HUES6 (cell line): ENCODE measurements at regions not wholly inside any gene's neighbourhood (a gene's known extent, or its start where the extent isn't known, plus 50 kb on each side); places are given as distances from the start of the nearest gene placed in this dataset.

Experiments
- H3K27ac ChIP-seq: 2 replicates; pipeline ENCODE4 v1.7.0; 2013; ENCODE audit warnings: low read depth, mild to moderate bottlenecking, low read length, inconsistent platforms
- H3K27me3 ChIP-seq: 2 replicates; pipeline ENCODE4 v1.6.1; 2013; ENCODE audit warnings: low read length; ENCODE audit not compliant: control insufficient read depth, insufficient read depth
- H3K36me3 ChIP-seq: 2 replicates; pipeline ENCODE4 v1.6.1; 2013; ENCODE audit warnings: low read length; ENCODE audit not compliant: control insufficient read depth, insufficient read depth
- H3K4me1 ChIP-seq: 2 replicates; pipeline ENCODE4 v1.6.1; 2013; ENCODE audit warnings: low read length; ENCODE audit not compliant: control insufficient read depth, insufficient read depth
- H3K4me3 ChIP-seq: 2 replicates; pipeline ENCODE4 v1.5.1; 2013; ENCODE audit warnings: low read depth, low read length
- H3K9ac ChIP-seq: one replicate; pipeline ENCODE4 v1.6.1; 2013; ENCODE audit warnings: mild to moderate bottlenecking, low read length
- H3K9me3 ChIP-seq: 2 replicates; pipeline ENCODE4 v1.6.1; 2013; ENCODE audit warnings: low read depth, low read length; ENCODE audit not compliant: control insufficient read depth, insufficient read depth

DNA sequence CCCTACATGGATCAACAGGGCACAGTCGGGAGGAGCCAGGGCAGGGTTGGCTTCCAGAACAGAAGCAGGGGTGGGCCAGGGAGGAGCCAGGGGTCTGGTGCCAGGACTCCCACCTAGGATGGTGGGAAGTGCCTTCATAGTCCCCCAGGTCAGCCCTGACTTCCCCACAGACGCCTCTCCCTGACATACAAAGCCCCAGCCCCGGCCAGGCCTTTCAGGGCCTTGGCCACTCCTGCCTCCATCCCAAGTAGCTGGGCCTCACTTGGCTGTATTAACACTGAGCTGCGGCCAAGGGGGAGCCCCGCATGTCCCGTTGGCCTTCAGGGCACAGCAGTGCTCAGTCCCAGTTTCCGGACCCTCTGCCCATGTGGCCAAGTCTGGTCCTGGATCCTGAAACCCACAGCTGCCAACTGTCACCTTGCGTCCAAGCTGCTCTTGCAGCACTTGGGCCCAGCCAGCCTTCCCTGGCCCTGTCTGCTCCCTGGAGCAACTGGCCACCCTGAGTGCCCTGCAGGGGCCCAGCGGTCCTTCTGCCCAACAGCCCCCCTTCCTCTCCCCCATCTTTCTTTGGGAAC is 627.8 kb downstream of the MATN1 start:
- Histone ChIP-seq H3K36me3 (no peaks in the 10 kb centered on the region), H3K27me3 (no peaks in the 10 kb centered on the region), H3K27ac (no peak overlapping the region), H3K9ac (no peak overlapping the region), H3K9me3 (peaks cover 30% of the 10 kb centered on the region), H3K4me1 (no peaks in the 10 kb centered on the region), H3K4me3 (no peak overlapping the region)

DNA sequence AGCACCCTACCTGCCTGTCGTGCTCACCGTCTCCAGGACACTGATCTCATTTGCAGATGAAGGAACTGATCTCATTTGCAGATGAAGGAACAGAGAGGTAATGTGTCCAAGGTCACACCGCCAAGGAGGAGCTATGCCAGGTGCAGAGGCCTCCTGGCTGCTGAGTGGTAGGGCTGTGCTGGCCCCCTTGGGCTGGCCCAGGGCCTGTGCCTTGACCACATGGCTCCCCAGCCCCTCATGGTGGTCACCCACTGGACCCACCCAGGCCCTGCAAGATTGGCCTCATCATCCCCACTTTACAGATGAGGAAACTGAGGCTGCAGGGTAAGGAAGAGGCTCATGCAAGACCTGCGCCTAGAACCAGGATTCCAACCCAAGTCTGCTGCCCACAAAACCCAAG is 628.3 kb downstream of the MATN1 start:
- no peaks in the 10 kb centered on the region for H3K4me1 ChIP-seq
- H3K36me3 ChIP-seq = no peaks in the 10 kb centered on the region
- no peaks in the 10 kb centered on the region for H3K27me3 ChIP-seq
- H3K9me3 ChIP-seq = peaks cover 31% of the 10 kb centered on the region
- no peak overlapping the region for H3K27ac ChIP-seq
- no peak overlapping the region for H3K4me3 ChIP-seq
- H3K9ac ChIP-seq = no peak overlapping the region

DNA sequence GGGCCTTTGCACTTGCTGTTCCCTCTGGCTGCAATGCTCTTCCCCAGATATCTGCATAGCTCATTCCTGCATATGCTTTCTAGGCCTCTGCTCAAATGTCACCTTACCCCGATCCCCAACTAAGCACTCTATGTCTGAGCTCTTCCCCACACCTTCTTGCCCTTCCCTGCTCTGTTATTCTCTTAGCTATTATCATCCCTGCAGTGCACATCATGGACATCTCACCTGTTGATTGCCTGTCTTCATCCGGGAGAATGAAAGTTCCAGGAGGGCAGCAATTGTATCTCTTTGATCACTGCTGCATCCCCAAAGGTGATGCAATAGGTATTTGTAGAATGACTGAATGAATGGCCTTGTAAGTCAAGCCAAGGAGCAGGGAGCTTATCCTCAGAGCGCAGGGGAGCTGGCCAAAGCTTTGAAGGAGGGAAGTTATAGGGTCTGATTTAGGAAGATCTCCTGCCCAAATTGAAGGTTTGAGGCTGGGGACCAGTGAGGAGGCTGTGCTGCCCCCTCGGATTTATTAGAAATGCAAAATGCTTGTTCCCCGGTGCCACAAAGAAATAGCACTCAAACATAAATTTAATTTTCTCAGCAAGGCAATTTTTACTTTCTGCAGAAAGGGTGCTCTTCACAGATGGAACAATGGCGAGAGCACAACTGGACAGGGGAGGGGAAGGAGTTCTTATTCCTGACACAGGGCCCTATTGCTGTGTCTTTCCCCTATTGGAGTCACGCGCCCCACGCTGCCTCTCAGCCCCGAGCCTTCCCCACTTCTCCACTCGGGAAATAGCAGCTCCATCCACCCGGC is 631.1 kb downstream of the MATN1 start:
- Histone ChIP-seq H3K4me1 (no peaks in the 10 kb centered on the region), H3K9me3 (peaks cover 31% of the 10 kb centered on the region), H3K4me3 (no peak overlapping the region), H3K36me3 (no peaks in the 10 kb centered on the region), H3K9ac (no peak overlapping the region), H3K27ac (no peak overlapping the region), H3K27me3 (no peaks in the 10 kb centered on the region)

DNA sequence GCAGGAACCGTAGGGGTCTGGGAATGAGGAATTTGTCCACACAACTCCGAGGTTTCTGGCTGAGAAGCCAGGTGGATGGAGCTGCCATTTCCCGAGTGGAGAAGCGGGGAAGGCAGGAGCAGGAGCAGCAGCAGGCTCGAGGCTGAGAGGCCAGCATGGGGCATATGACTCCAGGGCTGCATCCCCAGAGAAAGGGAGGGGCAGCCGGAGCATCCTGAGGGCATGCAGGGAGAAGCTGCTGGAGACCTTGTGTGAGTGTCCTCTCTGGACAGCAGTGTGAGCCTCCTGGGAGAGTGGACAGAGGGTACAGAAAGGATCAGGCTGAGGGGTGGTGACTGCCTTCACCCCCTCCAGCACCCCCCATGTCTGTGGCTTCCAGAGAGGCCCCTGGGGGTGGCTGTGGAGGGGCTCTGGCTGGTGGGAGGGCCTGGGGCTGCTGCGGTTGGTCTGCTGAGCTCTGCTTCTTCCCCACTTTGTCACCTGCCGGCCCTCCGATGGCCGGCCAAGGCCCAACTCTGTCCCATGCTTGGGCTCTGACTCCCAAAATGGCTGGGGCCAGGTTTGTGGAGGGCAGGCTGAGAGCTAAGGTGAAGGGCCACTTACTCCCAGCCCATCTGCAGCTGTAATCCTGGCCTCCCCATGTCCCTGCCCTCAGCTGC is 633.1 kb downstream of the MATN1 start:
- Histone ChIP-seq H3K4me1 (peaks cover 3% of the 10 kb centered on the region; the same call in 1 of the 2 replicates), H3K27me3 (no peaks in the 10 kb centered on the region), H3K4me3 (no peak overlapping the region), H3K27ac (no peak overlapping the region), H3K36me3 (no peaks in the 10 kb centered on the region), H3K9me3 (peaks cover 31% of the 10 kb centered on the region), H3K9ac (no peak overlapping the region)

DNA sequence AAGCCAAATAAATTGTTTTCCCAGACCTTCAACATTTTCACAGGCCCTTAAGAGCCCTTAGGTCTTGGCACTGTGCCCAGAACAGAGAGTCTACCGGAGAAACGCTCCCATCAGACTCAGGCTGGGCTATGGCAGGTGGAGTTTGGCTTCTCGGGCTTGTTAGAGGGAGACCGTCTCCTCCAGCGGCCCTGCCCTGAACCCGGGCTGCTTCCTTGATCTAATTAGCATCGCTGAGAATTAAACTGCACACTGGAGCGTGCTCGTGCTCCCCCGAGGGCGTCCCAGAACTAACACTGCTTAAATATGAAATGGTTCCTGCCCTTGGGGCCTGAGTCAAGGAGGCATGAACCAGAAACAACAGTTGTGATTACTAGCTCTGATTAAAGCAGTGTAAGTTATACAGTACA is 634.4 kb downstream of the MATN1 start:
- H3K4me1 ChIP-seq = peaks cover 4% of the 10 kb centered on the region; the same call in 1 of the 2 replicates
- no peak overlapping the region for H3K27ac ChIP-seq
- H3K27me3 ChIP-seq = no peaks in the 10 kb centered on the region
- peaks cover 31% of the 10 kb centered on the region for H3K9me3 ChIP-seq
- no peak overlapping the region for H3K9ac ChIP-seq
- H3K4me3 ChIP-seq = no peak overlapping the region
- no peaks in the 10 kb centered on the region for H3K36me3 ChIP-seq

DNA sequence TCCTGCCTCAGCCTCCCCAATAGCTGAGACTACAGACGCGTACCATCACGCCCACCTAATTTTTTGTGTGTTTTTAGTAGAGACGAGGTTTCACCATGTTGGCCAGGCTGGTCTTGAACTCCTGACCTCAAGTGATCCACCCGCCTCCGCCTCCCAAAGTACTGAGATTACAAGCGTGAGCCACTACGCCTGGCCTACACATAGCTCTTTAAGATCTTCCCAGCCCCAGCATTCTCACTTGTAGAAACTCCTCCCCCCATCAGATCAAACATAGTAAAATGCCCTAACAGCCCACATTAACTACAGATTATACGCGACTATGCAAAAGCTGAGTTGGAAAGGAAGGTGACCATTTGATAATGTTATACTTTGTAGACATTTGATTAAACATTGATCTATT is 634.8 kb downstream of the MATN1 start:
- H3K36me3 ChIP-seq = no peaks in the 10 kb centered on the region
- H3K27ac ChIP-seq = no peak overlapping the region
- no peak overlapping the region for H3K9ac ChIP-seq
- H3K9me3 ChIP-seq = peaks cover 30% of the 10 kb centered on the region
- no peak overlapping the region for H3K4me3 ChIP-seq
- H3K4me1 ChIP-seq = peaks cover 8% of the 10 kb centered on the region; the same call in 1 of the 2 replicates
- no peaks in the 10 kb centered on the region for H3K27me3 ChIP-seq

DNA sequence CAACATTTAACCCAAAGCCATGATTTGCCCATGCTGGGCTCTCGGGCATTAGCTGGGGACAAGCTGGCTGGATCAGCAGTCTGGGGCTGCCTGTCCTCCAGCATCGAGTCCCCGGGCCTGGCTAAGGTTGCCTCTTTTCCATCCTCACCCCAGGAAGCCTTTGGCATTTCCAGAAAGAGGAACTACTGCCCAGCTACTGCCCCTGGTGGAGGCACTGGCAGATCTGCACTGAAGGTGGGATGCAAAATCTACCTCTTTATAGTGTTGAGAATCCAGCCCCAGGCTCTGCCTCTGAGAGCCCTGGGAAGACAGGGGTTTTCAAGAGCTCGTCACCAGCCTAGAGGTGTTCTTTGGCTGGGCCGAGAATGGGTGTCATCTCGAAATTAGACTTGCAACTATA is 635.9 kb downstream of the MATN1 start:
- peaks cover 10% of the 10 kb centered on the region; the same call in 1 of the 2 replicates for H3K4me1 ChIP-seq
- H3K9me3 ChIP-seq = peaks cover 19% of the 10 kb centered on the region
- no peaks in the 10 kb centered on the region for H3K27me3 ChIP-seq
- H3K36me3 ChIP-seq = no peaks in the 10 kb centered on the region
- no peak overlapping the region for H3K4me3 ChIP-seq
- no peak overlapping the region for H3K9ac ChIP-seq
- H3K27ac ChIP-seq = no peak overlapping the region

DNA sequence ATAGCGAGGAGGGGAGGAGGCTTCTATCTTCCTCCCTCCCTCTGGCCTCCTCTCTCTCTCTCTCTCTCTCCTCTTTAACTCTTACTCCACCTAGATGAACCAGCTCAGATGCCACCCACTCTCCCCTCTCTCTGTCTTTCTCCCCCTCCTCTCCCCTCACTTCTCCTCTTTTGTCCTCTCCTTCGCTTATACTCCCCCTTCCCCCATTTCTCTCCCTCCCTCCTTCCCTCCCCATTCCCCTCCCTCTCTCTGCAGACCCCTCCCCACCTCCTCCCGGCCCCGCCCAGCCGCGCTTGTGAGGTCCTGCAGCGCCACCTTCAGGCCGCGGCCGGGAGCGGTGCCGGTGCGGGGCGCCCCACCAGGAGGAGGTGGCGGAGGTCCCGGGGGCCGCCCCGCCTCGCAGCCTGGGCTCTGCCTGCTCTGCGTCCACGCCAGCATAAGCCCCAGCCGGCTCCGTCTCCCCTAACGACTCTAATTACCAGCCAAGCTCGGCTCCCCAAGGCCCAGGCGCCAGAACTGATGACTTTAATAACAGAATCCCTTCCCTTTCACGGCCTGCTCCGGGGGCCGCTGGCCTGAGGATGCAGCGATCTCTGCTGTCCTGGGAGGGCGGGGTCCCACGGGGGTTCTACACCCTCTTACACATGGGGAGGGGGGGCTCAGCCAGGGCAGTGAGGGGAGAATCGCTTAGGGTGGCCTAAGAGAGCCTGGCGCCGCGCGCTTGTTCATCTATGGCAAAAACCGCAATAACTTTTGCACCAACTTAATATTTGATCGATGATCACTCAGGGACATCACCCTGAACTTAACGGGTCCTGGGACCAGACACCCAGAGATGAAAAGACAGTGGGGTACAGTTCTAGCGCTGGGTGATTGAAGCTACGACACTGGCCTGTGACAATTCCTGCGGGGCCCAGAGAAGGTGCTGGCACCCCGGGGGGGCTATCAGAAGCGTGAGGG is 637.3 kb downstream of the MATN1 start:
- H3K9ac ChIP-seq = no peak overlapping the region
- H3K27ac ChIP-seq = no peak overlapping the region
- H3K36me3 ChIP-seq = no peaks in the 10 kb centered on the region
- H3K27me3 ChIP-seq = no peaks in the 10 kb centered on the region
- peaks cover 5% of the 10 kb centered on the region for H3K9me3 ChIP-seq
- H3K4me1 ChIP-seq = peaks cover 15% of the 10 kb centered on the region; the same call in 1 of the 2 replicates
- H3K4me3 ChIP-seq = peak overlapping the region; percentile 58

DNA sequence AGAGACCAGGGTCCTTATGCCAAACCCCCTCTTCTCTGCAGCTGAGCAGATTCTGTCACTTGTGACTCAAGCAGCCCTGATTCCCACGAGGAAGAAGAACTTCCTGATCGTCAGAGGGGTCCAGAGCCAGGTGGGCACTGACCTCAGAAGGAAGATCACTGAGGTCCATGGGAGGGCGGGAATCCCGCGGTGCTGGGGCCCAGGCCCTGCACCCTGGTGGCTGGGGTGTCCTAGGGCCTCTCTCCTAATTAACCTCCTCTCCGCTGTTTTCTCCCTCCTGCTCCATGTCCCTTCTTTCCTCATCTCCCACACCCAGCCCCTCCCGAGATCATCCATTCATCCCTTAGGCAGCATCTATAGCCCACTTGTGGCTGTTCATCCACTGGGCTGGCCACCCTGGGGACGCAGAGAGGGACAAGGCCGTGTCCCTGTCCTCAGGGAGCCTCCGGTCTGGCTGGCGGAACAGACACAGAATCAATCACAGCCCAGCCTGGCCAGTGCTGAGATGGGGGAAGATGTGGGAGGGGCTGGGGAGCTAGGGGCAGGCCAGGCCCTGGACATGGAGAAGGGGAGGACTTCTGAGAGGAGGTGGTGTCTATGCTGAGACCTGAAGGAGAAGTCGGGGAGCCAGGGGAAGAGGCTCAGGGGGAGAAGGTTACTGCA is 638.3 kb downstream of the MATN1 start:
- Histone ChIP-seq H3K9ac (no peak overlapping the region), H3K27me3 (no peaks in the 10 kb centered on the region), H3K4me3 (no peak overlapping the region), H3K4me1 (peaks cover 15% of the 10 kb centered on the region; the same call in 1 of the 2 replicates), H3K27ac (no peak overlapping the region), H3K36me3 (no peaks in the 10 kb centered on the region), H3K9me3 (no peaks in the 10 kb centered on the region)

DNA sequence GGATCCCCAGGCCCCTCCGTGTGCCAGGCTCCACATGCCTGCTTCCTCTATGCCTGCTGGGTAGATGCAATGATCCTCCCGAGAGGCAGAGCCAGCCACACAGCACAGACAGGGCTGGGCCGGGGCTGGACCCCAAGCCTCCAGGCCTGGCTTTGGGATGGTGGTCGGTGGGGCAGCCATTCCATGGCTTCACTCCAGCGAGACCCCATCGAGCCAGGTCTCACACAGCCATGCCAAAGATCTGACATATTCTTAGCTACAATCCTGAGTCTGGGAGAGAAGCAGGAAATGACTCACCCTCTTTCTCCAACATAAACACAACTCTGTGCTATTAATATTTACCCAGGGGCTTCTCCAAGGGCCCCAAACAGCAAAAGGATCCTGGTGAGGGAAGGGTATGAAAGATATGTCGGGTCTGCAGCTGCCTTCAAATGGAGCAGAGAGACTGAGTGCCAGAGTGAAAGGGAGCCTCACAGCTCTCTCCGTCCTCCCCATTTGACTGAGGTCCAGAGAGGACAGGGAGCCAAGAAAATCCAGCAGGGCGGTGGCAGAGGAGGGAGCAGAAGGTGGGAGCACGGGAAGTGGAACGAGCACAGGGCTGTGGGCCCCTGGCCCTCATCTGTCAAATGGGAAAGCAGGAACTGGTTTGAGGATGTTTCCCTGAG is 639.5 kb downstream of the MATN1 start:
- Histone ChIP-seq H3K4me1 (peaks cover 15% of the 10 kb centered on the region; the same call in 1 of the 2 replicates), H3K36me3 (no peaks in the 10 kb centered on the region), H3K4me3 (no peak overlapping the region), H3K27me3 (no peaks in the 10 kb centered on the region), H3K27ac (no peak overlapping the region), H3K9me3 (no peaks in the 10 kb centered on the region), H3K9ac (no peak overlapping the region)
